Activated CD8-positive, alpha-beta T cell treated with anti-CD3 and anti-CD28 coated beads, Interleukin-2, amount 10 ng/mL, durations not matched to agents 7 days and 5 days (primary cell): ENCODE measurements at regions not wholly inside any gene's neighbourhood (a gene's known extent, or its start where the extent isn't known, plus 50 kb on each side); places are given as distances from the start of the nearest gene placed in this dataset.

ENCODE experiments used
- ATAC-seq: fragments of 150-1000 bp; cut with Tn5 transposase; one replicate; pipeline ENCODE4 v1.10.0; 2021; ENCODE audit warnings: moderate library complexity
- CTCF ChIA-PET: fragments of 350-600 bp; sonication (Branson Sonifier 250); formaldehyde crosslinking; loops from one replicate; lab custom pipeline; 2021; ENCODE audit warnings: antibody characterized with exemption; lab: Charles Lee
- POLR2A ChIA-PET: fragments of 350-600 bp; sonication (Branson Sonifier 250); formaldehyde crosslinking; loops from one replicate; lab custom pipeline; 2021; ENCODE audit warnings: antibody characterized with exemption; lab: Charles Lee
- DNase-seq: peaks from one replicate; pipeline ENCODE4 v3.0.0-alpha.2; 2020
- H3K27ac Mint-ChIP-seq: one replicate; pipeline ENCODE4 v1.8.0; 2021; ENCODE audit warnings: mild to moderate bottlenecking, mixed read lengths
- H3K27me3 Mint-ChIP-seq: one replicate; pipeline ENCODE4 v1.8.0; 2021; ENCODE audit warnings: low read depth, mixed read lengths
- H3K36me3 Mint-ChIP-seq: one replicate; pipeline ENCODE4 v1.8.0; 2021; ENCODE audit warnings: low read depth, mixed read lengths
- H3K4me1 Mint-ChIP-seq: one replicate; pipeline ENCODE4 v1.8.0; 2021; ENCODE audit warnings: low read depth, mixed read lengths
- H3K4me3 Mint-ChIP-seq: one replicate; pipeline ENCODE4 v1.8.0; 2021; ENCODE audit warnings: mild to moderate bottlenecking, mixed read lengths
- H3K9me3 Mint-ChIP-seq: one replicate; pipeline ENCODE4 v1.8.0; 2022; ENCODE audit warnings: mixed read lengths; ENCODE audit not compliant: insufficient read depth

DNA sequence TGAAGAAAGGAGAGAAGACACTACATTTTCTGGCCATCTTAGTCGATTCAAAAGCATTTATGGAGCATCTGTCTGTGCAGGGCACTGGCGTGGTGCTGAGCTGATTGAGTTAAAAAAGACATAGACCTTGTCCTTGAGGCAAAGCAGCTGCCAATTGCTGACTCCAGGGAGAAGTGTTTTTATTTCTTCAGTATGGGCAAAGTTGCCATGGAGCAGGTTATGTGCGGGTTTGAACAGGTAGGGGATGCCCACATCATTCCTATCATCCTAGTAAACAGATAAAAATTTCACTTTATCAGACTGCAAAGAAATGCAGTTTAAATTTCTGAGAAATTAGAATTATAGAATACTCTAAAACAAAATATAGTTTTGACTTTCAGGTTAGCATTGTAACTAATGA is 125.8 kb downstream of the NUP35 start:
- Mint-ChIP-seq H3K9me3 (no peaks in the 10 kb centered on the region), H3K4me3 (no peak overlapping the region), H3K36me3 (no peaks in the 10 kb centered on the region), H3K27me3 (peaks cover 4% of the 10 kb centered on the region), H3K27ac (no peak overlapping the region), H3K4me1 (no peaks in the 10 kb centered on the region)
- ChIA-PET POLR2A (no interaction called here), CTCF (no interaction called here)
- ATAC-seq: no peak
- no peak for DNase-seq

DNA sequence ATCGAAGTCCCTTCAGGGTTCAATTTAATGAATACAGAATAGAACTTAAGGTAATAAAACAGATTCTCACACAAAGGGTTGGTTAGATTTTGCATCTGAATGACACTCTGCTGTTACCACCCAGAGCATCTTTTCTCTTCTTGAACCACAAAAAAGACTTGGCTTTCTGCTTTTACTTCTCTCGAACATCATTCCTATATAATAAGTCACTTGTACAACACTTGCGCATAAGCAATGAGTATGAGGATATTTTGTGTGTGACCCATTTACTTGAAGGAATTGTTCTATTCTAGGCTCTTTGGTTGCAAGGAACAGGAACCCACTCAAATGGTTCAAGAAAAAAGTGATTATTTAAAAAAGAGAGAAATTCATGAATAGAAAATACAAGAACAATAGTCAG is 126.2 kb downstream of the NUP35 start:
- no peak for ATAC-seq
- ChIA-PET CTCF (no interaction called here), POLR2A (no interaction called here)
- H3K36me3 Mint-ChIP-seq: no peaks in the 10 kb centered on the region
- peaks cover 4% of the 10 kb centered on the region for H3K27me3 Mint-ChIP-seq
- no peaks in the 10 kb centered on the region for H3K9me3 Mint-ChIP-seq
- no peak overlapping the region for H3K27ac Mint-ChIP-seq
- no peaks in the 10 kb centered on the region for H3K4me1 Mint-ChIP-seq
- no peak for DNase-seq
- no peak overlapping the region for H3K4me3 Mint-ChIP-seq

DNA sequence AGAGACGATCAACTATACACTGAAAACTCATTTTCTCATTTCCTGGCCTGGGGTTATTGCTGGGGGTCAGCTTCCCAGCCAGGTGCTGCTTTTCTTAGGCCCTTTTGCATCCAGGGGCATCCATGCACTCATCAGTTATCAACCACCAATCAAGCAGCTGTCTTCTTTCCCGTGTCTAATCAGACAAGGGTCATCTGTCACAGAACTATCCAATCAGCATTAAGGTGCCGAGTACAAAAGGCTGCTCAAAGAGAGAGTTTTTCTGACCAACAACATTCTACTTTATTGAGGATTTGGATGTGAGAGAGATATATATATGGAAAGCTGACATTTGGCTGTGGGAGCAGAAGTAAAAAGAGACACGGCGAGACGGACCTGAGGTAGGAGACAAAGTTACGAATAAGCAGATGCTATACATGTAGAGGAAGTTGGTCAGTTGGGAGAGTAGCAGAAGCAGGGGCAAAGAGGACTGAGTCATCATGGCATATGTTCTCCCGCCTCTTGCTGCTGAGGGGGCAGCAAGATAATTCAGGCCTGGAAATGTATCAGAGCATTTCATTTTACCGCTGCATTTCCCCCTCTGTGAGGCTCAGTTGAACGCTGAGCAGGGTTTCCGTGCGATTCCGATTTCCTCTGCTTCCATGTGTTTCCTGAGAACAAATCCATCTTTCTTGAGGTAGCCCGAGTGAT is 129.3 kb downstream of the NUP35 start:
- no peak for DNase-seq
- no peaks in the 10 kb centered on the region for H3K36me3 Mint-ChIP-seq
- POLR2A ChIA-PET: no interaction called here
- H3K9me3 Mint-ChIP-seq: no peaks in the 10 kb centered on the region
- H3K27ac Mint-ChIP-seq: no peak overlapping the region
- peaks cover 2% of the 10 kb centered on the region for H3K27me3 Mint-ChIP-seq
- CTCF ChIA-PET: no interaction called here
- no peak for ATAC-seq
- H3K4me1 Mint-ChIP-seq: no peaks in the 10 kb centered on the region
- H3K4me3 Mint-ChIP-seq: no peak overlapping the region

DNA sequence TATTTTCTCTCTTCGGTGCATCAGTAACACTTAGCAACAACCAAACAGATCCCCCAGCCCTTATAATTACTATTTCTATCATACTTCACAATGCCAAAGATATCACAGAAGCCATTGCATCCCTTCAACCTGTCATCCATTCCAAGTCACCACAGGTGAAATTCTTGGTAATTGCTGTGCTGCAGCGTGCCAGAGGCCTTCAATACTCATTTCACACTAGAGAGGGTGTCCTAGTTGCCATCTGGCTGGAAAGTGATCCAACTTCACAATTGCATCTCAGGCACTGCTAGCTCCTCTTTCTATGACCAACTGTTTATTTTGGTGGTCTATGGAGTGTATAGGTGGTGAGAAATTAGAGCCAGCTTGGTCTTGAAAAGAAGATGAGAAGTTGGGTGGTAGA is 131.2 kb downstream of the NUP35 start:
- ATAC-seq (no peak), DNase-seq (no peak)
- no peaks in the 10 kb centered on the region for H3K36me3 Mint-ChIP-seq
- H3K9me3 Mint-ChIP-seq: no peaks in the 10 kb centered on the region
- no peak overlapping the region for H3K27ac Mint-ChIP-seq
- ChIA-PET CTCF (no interaction called here), POLR2A (interaction anchor here (0.6 kb wide), 1 partner anchor 26 kb away, joined by 5 read pairs; no protein-coding TSS in a partner anchor)
- H3K27me3 Mint-ChIP-seq: no peaks in the 10 kb centered on the region
- no peak overlapping the region for H3K4me3 Mint-ChIP-seq
- H3K4me1 Mint-ChIP-seq: no peaks in the 10 kb centered on the region

DNA sequence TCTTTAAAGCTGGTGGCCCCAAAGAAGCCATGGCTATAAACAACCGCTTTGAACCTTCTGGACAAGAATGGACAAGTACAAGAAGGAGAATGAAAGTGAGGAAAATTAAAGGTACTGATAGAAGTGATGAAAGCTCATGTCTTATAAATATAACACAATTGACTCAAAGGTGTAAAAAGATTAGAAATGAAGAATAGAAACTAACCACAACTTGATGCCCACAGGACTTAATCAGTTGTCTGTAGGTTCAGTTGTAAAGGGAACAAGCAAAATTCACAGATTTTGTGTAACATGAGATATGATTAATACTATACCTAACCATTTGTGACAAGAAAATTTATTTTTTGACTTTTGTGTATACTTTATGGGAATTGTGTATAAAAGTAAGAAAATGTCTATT is 135.7 kb downstream of the NUP35 start:
- Mint-ChIP-seq H3K27ac (no peak overlapping the region), H3K9me3 (no peaks in the 10 kb centered on the region)

DNA sequence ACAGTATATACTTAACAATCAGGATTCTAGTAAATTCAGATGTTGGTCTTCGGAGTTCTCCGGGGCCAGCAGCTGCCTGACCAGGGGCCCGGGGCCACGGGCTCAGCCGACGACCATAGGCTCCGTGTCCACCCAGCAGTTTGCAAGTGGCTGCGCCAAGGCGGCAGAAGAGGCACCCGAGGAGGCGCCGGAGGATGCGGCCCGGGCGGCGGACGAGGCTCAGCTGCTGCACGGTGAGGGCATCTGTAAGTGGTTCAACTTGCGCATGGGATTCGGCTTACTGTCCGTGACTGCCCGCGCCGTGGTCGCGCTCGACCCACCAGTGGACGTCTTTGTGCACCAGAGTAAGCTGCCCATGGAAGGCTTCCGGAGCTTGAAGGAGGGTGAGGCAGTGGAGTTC is 136.3 kb downstream of the NUP35 start:
- POLR2A ChIA-PET: no interaction called here

More for the DNA sequence above, 135.7 kb downstream of the NUP35 start:
- DNase-seq: no peak
- H3K36me3 Mint-ChIP-seq: no peaks in the 10 kb centered on the region
- ATAC-seq: no peak
- H3K4me3 Mint-ChIP-seq: no peak overlapping the region
- H3K4me1 Mint-ChIP-seq: no peaks in the 10 kb centered on the region
- ChIA-PET CTCF (no interaction called here), POLR2A (no interaction called here)
- H3K27me3 Mint-ChIP-seq: no peaks in the 10 kb centered on the region

DNA sequence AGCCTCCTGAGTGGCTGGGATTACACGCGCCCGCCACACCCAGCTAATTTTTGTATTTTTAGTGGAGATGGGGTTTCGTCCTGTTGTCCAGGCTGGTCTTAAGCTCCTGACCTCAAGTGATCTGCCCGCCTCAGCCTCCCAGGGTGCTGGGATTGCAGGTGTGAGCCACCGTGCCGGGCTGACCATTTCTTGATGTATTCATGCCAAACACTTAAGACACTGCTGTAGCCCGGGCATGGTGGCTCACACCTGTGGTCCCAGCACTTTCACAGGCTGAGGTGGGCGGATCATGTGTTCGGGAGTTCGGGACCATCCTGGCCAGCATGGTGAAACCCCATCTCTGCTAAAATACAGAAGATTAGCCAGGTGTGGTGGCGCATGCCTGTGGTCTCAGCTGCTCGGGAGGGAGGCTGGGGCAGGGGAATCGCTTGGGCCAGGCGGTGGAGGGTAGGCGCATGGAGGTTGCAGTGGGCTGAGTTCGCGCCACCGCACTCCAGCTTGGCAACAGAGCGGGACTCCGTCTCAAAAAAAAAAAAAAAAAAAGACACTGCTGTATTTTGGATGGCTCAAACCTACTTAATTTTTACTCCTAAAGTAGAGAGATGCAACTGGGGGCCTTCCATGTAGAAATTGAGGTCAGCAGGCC is 140.8 kb downstream of the NUP35 start:
- ChIA-PET CTCF (no interaction called here), POLR2A (no interaction called here)
- H3K27ac Mint-ChIP-seq: no peak overlapping the region

More for the DNA sequence above, 136.3 kb downstream of the NUP35 start:
- no peak for ATAC-seq
- DNase-seq: no peak
- Mint-ChIP-seq H3K9me3 (no peaks in the 10 kb centered on the region), H3K27me3 (no peaks in the 10 kb centered on the region), H3K27ac (no peak overlapping the region), H3K4me1 (no peaks in the 10 kb centered on the region), H3K4me3 (no peak overlapping the region), H3K36me3 (no peaks in the 10 kb centered on the region)
- CTCF ChIA-PET: no interaction called here

DNA sequence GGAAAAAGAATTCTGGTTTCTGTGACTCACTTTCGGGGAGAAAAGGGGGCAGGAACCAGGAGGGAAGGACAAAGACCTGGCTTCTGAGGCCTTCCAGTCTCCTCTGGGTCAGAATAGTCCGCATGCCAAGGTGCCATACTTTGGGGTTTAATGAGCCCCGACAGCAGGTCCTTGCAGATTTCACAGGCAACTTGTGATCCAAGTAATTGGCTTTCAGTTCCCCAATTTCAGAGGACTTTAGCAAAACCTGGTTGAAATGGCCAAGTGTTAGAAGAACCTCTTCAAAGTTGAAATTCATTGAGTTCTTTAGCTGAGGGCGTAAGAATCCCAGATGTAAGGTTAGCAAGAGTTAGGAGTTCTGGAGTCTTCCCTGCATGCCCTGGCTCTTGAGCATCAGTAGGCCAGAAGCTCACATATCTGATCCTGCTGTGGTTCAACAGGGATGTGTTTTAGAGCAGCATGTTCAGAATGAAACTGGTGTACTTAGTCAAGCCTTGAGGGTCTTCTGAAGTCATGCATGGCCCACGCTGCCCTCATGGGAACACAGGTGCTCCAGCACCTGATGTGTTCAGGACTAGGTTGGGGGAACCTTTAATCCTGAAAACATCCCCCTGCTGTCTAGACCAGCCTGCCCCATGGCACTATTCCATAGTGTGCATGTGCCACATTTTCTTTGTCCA is 143.0 kb downstream of the NUP35 start:
- Mint-ChIP-seq H3K4me1 (no peaks in the 10 kb centered on the region), H3K9me3 (no peaks in the 10 kb centered on the region), H3K36me3 (no peaks in the 10 kb centered on the region), H3K27ac (no peak overlapping the region), H3K27me3 (no peaks in the 10 kb centered on the region), H3K4me3 (no peak overlapping the region)
- DNase-seq (no peak), ATAC-seq (no peak)
- ChIA-PET CTCF (no interaction called here), POLR2A (no interaction called here)

More for the DNA sequence above, 140.8 kb downstream of the NUP35 start:
- Mint-ChIP-seq H3K4me1 (no peaks in the 10 kb centered on the region), H3K27me3 (no peaks in the 10 kb centered on the region), H3K36me3 (no peaks in the 10 kb centered on the region), H3K9me3 (no peaks in the 10 kb centered on the region), H3K4me3 (no peak overlapping the region)
- DNase-seq (no peak), ATAC-seq (no peak)

DNA sequence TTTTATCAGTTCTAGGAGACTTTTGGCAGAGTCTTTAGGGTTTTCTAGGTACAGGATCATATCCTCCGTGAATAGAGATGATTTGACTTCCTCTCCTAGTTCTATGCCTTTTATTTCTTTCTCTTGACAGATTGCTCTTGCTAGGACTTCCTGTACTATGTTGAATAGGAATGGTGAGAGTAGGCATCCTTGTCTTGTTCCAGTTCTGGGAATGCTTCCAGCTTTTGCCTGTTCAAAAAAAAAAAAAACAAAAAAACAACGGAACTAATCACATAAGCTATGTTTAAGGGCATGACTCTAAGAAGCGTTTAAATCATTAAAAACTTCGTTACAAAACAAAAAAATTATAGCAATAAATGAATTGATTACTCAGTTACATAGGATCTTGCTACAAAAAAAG is 145.7 kb downstream of the NUP35 start:
- DNase-seq (no peak), ATAC-seq (no peak)
- no peaks in the 10 kb centered on the region for H3K27me3 Mint-ChIP-seq
- no peaks in the 10 kb centered on the region for H3K9me3 Mint-ChIP-seq
- H3K36me3 Mint-ChIP-seq: no peaks in the 10 kb centered on the region
- no peak overlapping the region for H3K27ac Mint-ChIP-seq
- no peak overlapping the region for H3K4me3 Mint-ChIP-seq
- CTCF ChIA-PET: no interaction called here
- POLR2A ChIA-PET: no interaction called here
- H3K4me1 Mint-ChIP-seq: no peaks in the 10 kb centered on the region

DNA sequence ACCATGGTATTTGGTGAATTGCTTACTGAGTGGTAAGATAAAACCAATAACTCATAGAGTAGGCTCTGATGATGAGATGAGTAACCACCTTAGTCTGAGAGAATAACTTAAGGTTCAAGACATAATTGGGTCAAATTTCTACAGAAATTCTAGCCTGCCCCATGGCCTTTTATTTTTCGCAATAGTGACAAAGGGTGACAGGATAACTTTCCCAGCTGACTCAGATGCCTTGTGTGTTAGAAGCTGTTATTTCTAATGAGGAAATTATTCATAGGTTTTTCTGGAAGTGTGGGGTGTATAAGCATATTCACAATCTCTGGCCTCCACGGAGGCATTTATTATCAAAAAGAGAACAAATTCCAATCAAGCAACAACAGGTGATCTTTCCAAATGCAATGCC is 159.0 kb downstream of the NUP35 start:
- H3K9me3 Mint-ChIP-seq: no peaks in the 10 kb centered on the region
- no peak overlapping the region for H3K4me3 Mint-ChIP-seq
- H3K27ac Mint-ChIP-seq: no peak overlapping the region
- H3K36me3 Mint-ChIP-seq: no peaks in the 10 kb centered on the region
- DNase-seq (no peak), ATAC-seq (no peak)
- ChIA-PET POLR2A (no interaction called here), CTCF (no interaction called here)
- H3K27me3 Mint-ChIP-seq: no peaks in the 10 kb centered on the region
- H3K4me1 Mint-ChIP-seq: no peaks in the 10 kb centered on the region

DNA sequence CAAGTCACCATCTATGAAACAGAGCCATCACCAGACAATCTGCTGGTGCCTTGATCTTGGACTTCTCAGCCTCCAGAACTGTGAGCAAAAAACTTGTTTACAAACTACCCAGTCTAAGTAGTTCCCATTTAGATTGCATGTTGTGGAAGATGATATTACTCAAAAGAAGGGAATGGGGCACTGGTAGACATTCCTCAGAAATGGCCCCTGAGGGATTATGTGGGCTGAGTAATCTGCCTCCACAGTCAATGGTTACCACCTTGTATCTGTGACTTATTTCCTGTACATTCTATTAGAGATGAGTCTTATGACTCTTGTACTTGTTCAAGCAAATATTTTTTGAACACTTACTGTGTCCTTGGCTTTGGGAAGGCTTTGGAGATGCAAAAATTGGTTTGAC is 160.4 kb downstream of the NUP35 start:
- DNase-seq (no peak), ATAC-seq (no peak)
- no peaks in the 10 kb centered on the region for H3K4me1 Mint-ChIP-seq
- H3K27ac Mint-ChIP-seq: no peak overlapping the region
- POLR2A ChIA-PET: no interaction called here
- H3K9me3 Mint-ChIP-seq: no peaks in the 10 kb centered on the region
- no peak overlapping the region for H3K4me3 Mint-ChIP-seq
- no peaks in the 10 kb centered on the region for H3K27me3 Mint-ChIP-seq
- H3K36me3 Mint-ChIP-seq: no peaks in the 10 kb centered on the region
- CTCF ChIA-PET: no interaction called here

DNA sequence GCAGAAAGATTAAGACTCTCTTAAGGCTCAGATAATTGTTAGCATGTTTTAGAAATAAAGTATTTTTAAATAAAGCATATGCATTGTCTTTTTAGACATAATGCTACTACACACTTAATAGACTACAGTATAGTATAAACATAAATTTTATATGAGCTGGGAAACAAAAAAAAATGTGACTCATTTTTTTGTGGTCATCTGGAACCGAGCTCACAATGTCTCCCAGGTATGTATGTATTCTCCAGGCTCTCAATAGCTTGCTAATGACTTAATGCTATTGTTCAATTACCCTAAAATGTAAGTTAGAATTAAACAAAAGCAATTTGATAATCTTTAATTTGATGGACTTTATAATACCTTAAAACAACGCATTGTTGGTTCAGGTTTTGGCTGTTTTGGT is 167.2 kb downstream of the NUP35 start:
- Mint-ChIP-seq H3K36me3 (no peaks in the 10 kb centered on the region), H3K27me3 (no peaks in the 10 kb centered on the region), H3K4me1 (no peaks in the 10 kb centered on the region), H3K27ac (no peak overlapping the region), H3K4me3 (no peak overlapping the region), H3K9me3 (no peaks in the 10 kb centered on the region)
- ATAC-seq (no peak), DNase-seq (no peak)
- ChIA-PET POLR2A (no interaction called here), CTCF (no interaction called here)
